ENCODE measurements at regions not wholly inside any gene's neighbourhood (a gene's known extent, or its start where the extent isn't known, plus 50 kb on each side); places are given as distances from the start of the nearest gene placed in this dataset.

GRCh38 chr5:148924817-148925216 lies 98.4 kb downstream of the ADRB2 start:
- TF ChIP-seq POLR2A (IDR thresholded peaks at IDR 0.05; ENCODE audit: extremely low read depth, insufficient read length), result no peak
- TF ChIP-seq, protein P1, sequence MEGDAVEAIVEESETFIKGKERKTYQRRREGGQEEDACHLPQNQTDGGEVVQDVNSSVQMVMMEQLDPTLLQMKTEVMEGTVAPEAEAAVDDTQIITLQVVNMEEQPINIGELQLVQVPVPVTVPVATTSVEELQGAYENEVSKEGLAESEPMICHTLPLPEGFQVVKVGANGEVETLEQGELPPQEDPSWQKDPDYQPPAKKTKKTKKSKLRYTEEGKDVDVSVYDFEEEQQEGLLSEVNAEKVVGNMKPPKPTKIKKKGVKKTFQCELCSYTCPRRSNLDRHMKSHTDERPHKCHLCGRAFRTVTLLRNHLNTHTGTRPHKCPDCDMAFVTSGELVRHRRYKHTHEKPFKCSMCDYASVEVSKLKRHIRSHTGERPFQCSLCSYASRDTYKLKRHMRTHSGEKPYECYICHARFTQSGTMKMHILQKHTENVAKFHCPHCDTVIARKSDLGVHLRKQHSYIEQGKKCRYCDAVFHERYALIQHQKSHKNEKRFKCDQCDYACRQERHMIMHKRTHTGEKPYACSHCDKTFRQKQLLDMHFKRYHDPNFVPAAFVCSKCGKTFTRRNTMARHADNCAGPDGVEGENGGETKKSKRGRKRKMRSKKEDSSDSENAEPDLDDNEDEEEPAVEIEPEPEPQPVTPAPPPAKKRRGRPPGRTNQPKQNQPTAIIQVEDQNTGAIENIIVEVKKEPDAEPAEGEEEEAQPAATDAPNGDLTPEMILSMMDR (IDR thresholded peaks at IDR 0.05; ENCODE audit: low read depth, low read length), result no peak

Data from NB4 (cell line).